Heart right ventricle (tissue), 16 donors: ENCODE measurements at regions not wholly inside any gene's neighbourhood (a gene's known extent, or its start where the extent isn't known, plus 50 kb on each side); places are given as distances from the start of the nearest gene placed in this dataset.

Source experiments
- ATAC-seq, 8 donors: fragments of 200-7000 bp; cut with Tn5 transposase; one replicate each; pipeline ENCODE4 v1.9.1; 2020; ENCODE audit warnings: mild to moderate bottlenecking in 8 of 8, moderate library complexity in 8 of 8, moderate number of reproducible peaks in 1 of 8
- DNase-seq, 2 donors: peaks; one replicate each; pipeline ENCODE4 v3.0.0-alpha.2; 2020
- H3K27ac ChIP-seq, 10 donors: fragments of 200-600 bp; sonication (generic) in 2 of 10; one replicate each; pipeline versions ENCODE4 v1.5.0 to v1.8.0; 2020 to 2022; ENCODE audit warnings: mild to moderate bottlenecking in 3 of 10
- H3K27me3 ChIP-seq, 7 donors: fragments of 200-600 bp; one replicate each; pipeline ENCODE4 v1.8.0; 2021 to 2022; ENCODE audit warnings: mild to moderate bottlenecking in 2 of 7
- H3K36me3 ChIP-seq, 9 donors: fragments of 200-600 bp; sonication (generic) in 1 of 9; one replicate each; pipeline versions ENCODE4 v1.5.0 to v1.8.0; 2020 to 2022; ENCODE audit warnings: mild to moderate bottlenecking in 2 of 9
- H3K4me1 ChIP-seq, 9 donors: fragments of 200-600 bp; sonication (generic) in 1 of 9; one replicate each; pipeline versions ENCODE4 v1.5.0 to v1.8.0; 2020 to 2022; ENCODE audit warnings: mild to moderate bottlenecking in 4 of 9
- H3K4me3 ChIP-seq, 10 donors: fragments of 200-600 bp; sonication (generic) in 2 of 10; one replicate each; pipeline versions ENCODE4 v1.5.0 to v1.8.0; 2020 to 2022; ENCODE audit warnings: mild to moderate bottlenecking in 7 of 10, moderate library complexity in 2 of 10
- H3K9me3 ChIP-seq, 11 donors: fragments of 200-600 bp in 10 of 11; sonication (generic) in 2 of 11; one replicate each; pipeline versions ENCODE4 v1.5.0 to v1.8.0; 2013 to 2022; ENCODE audit warnings: mild to moderate bottlenecking in 2 of 11, control low read depth in 1 of 11, moderate library complexity in 1 of 11
- CTCF ChIP-seq, 9 donors: fragments of 200-600 bp; sonication (generic) in 2 of 9; IDR thresholded peaks; one replicate each; pipeline versions ENCODE4 v1.5.0 to v1.8.0; 2021 to 2022; ENCODE audit warnings: antibody characterized with exemption in 9 of 9, mild to moderate bottlenecking in 5 of 9, moderate library complexity in 1 of 9
- WGBS, 2 donors: extraction: QIAGEN DNeasy Blood & Tissue Kit; methylation state at CpG; one replicate each; pipeline ENCODE4 v1.1.7; 2013; ENCODE audit warnings: inconsistent platforms in 1 of 2; 5-methylcytosine and 5-hydroxymethylcytosine counted together
- intact Hi-C, 10 donors: fragments of 100-400 bp; cut with DNase I; formaldehyde crosslinking; loops; one replicate each; pipeline versions ENCODE4 v1.11.1 to v1.14.2; 2022
- donor health status: Arrhythmogenic right ventricular cardiomyopathy.
- donor health status: ischemic (EF 13 %, LVEDD 7.1; RV severe dilation, severe dysfunction).
- donor health status: healthy with polysubstance abuse.
- donor health status: DM: no; HTN: yes; CAD: no.
- donor health status: DM: no; HTN: no; CAD: no.
- donor health status: ischemic (EF 25% LVEDD 6.9; RV normal size, moderate dysfunction).
- donor health status: ischemic (EF 25% LVEDD 5.7; RV mildly dilated, moderate dysfunction).
- donor health status: healthy.
- donor health status: DM: yes; HTN: yes; CAD: no.
- donor health status: Ischemic cardiomyopathy.
- donor health status: ischemic (EF 35%, LVEDD 5.7; RV mildly dilated, moderate dysfunction).
- donor health status: nonischemic (EF 11% LVEDD 7.7; RV severe dilation, severe dysfunction).
- donor health status: DM: yes; HTN: yes; CAD: no.
- donor health status: PGD.
- donor health status: ischemic (EF 29% LVEDD 5.4; RV normal size, mild dysfunction).
- donor health status: nonischemic (EF 23%, LVEDD 6.1; RV moderate dilation, normal function).

- Histone ChIP-seq H3K4me3 (no peak overlapping the region), H3K4me1 (no peaks in the 10 kb centered on the region), H3K9me3 (no peaks in the 10 kb centered on the region), H3K36me3 (no peaks in the 10 kb centered on the region), H3K27me3 (no peaks in the 10 kb centered on the region), H3K27ac (no peak overlapping the region)
- no peak for DNase-seq
- intact Hi-C loops = no loop called here
- whole genome bisulfite sequencing, 2 donors = 94 to 95% methylated on average over 5 of the region's 5 CpGs
- TF ChIP-seq CTCF (IDR thresholded peaks at IDR 0.05) = no peak
- ATAC-seq = no peak
Measured at GRCh38 chr13:58992478-58993042, 1171.2 kb downstream of the DIAPH3 start.

GRCh38 chr13:58994077-58994476 is 1169.7 kb downstream of the DIAPH3 start:
- Histone ChIP-seq H3K4me1 (no peaks in the 10 kb centered on the region), H3K36me3 (no peaks in the 10 kb centered on the region), H3K27ac (no peak overlapping the region), H3K4me3 (no peak overlapping the region), H3K9me3 (no peaks in the 10 kb centered on the region), H3K27me3 (no peaks in the 10 kb centered on the region)
- DNase-seq (no peak), ATAC-seq (no peak)
- 82 to 89% methylated on average over 4 of the region's 4 CpGs for WGBS, 2 donors
- intact Hi-C loops = no loop called here
- TF ChIP-seq CTCF (IDR thresholded peaks at IDR 0.05) = no peak

GRCh38 chr13:58994777-58995176 is 1169.0 kb downstream of the DIAPH3 start:
- no peaks in the 10 kb centered on the region for H3K4me1 ChIP-seq
- no peaks in the 10 kb centered on the region for H3K36me3 ChIP-seq
- peak in 5 of 9 donors; percentile 9 to 33 (median 23) for TF ChIP-seq CTCF (IDR thresholded peaks at IDR 0.05)
- no peaks in the 10 kb centered on the region for H3K9me3 ChIP-seq
- H3K4me3 ChIP-seq = no peak overlapping the region
- ATAC-seq = no peak
- no peak for DNase-seq
- intact Hi-C loops = no loop called here
- H3K27ac ChIP-seq = no peak overlapping the region
- H3K27me3 ChIP-seq = no peaks in the 10 kb centered on the region

GRCh38 chr13:58998716-58999115 is 1165.0 kb downstream of the DIAPH3 start:
- no peak for TF ChIP-seq CTCF (IDR thresholded peaks at IDR 0.05)
- DNase-seq (no peak), ATAC-seq (no peak)
- no peaks in the 10 kb centered on the region for H3K4me1 ChIP-seq
- no peak overlapping the region for H3K27ac ChIP-seq
- 46 to 59% methylated on average over 2 of the region's 2 CpGs for whole genome bisulfite sequencing, 2 donors
- H3K27me3 ChIP-seq = no peaks in the 10 kb centered on the region
- intact Hi-C loops = no loop called here
- H3K36me3 ChIP-seq = no peaks in the 10 kb centered on the region
- H3K9me3 ChIP-seq = no peaks in the 10 kb centered on the region
- H3K4me3 ChIP-seq = no peak overlapping the region
